ENCODE measurements at regions not wholly inside any gene's neighbourhood (a gene's known extent, or its start where the extent isn't known, plus 50 kb on each side); places are given as distances from the start of the nearest gene placed in this dataset.

GRCh38 chr9:23287390-23287789 is 538.6 kb downstream of the ELAVL2 start:
- peaks cover 0 to 21% (median 7%) of the 10 kb centered on the region in 5 donors for H3K9me3 Mint-ChIP-seq
- Histone ChIP-seq H3K27ac (ENCODE audit: low read depth, low read length) (no peak overlapping the region), H3K27me3 (ENCODE audit: insufficient read depth, low read length, poor library complexity, severe bottlenecking) (no peaks in the 10 kb centered on the region), H3K36me3 (ENCODE audit: insufficient read depth, low read length) (no peaks in the 10 kb centered on the region), H3K4me3 (ENCODE audit: low read length) (no peak overlapping the region), H3K4me1 (ENCODE audit: insufficient read depth, low read length) (no peaks in the 10 kb centered on the region), H3K9me3 (ENCODE audit: low read length) (no peaks in the 10 kb centered on the region)
- H3K27ac Mint-ChIP-seq: no peak overlapping the region
- no peaks in the 10 kb centered on the region for H3K36me3 Mint-ChIP-seq
- ChIA-PET POLR2A (no interaction called here), CTCF (no interaction called here)
- H3K4me1 Mint-ChIP-seq: no peaks in the 10 kb centered on the region
- no peak overlapping the region for H3K4me3 Mint-ChIP-seq
- DNase-seq: no peak
- H3K27me3 Mint-ChIP-seq: no peaks in the 10 kb centered on the region

- DNase-seq: no peak
- H3K9me3 ChIP-seq (ENCODE audit: low read length): no peaks in the 10 kb centered on the region
- Mint-ChIP-seq H3K4me1 (no peaks in the 10 kb centered on the region), H3K9me3 (peaks cover 0 to 21% (median 7%) of the 10 kb centered on the region in 5 donors), H3K27me3 (no peaks in the 10 kb centered on the region), H3K27ac (no peak overlapping the region), H3K4me3 (no peak overlapping the region), H3K36me3 (no peaks in the 10 kb centered on the region)
- no peaks in the 10 kb centered on the region for H3K4me1 ChIP-seq (ENCODE audit: insufficient read depth, low read length)
- H3K4me3 ChIP-seq (ENCODE audit: low read length): no peak overlapping the region
- no peaks in the 10 kb centered on the region for H3K36me3 ChIP-seq (ENCODE audit: insufficient read depth, low read length)
- no peaks in the 10 kb centered on the region for H3K27me3 ChIP-seq (ENCODE audit: insufficient read depth, low read length, poor library complexity, severe bottlenecking)
- ChIA-PET POLR2A (no interaction called here), CTCF (no interaction called here)
- no peak overlapping the region for H3K27ac ChIP-seq (ENCODE audit: low read depth, low read length)
Observed at GRCh38 chr9:23288545-23288944, 537.5 kb downstream of the ELAVL2 start.

GRCh38 chr9:23290973-23291372 is 535.1 kb downstream of the ELAVL2 start:
- Mint-ChIP-seq H3K27ac (no peak overlapping the region), H3K9me3 (peaks cover 2 to 39% (median 9%) of the 10 kb centered on the region in 5 donors), H3K36me3 (no peaks in the 10 kb centered on the region), H3K27me3 (no peaks in the 10 kb centered on the region), H3K4me1 (no peaks in the 10 kb centered on the region), H3K4me3 (no peak overlapping the region)
- Histone ChIP-seq H3K27me3 (ENCODE audit: insufficient read depth, low read length, poor library complexity, severe bottlenecking) (no peaks in the 10 kb centered on the region), H3K4me1 (ENCODE audit: insufficient read depth, low read length) (no peaks in the 10 kb centered on the region), H3K27ac (ENCODE audit: low read depth, low read length) (no peak overlapping the region), H3K4me3 (ENCODE audit: low read length) (no peak overlapping the region), H3K9me3 (ENCODE audit: low read length) (no peaks in the 10 kb centered on the region), H3K36me3 (ENCODE audit: insufficient read depth, low read length) (no peaks in the 10 kb centered on the region)
- ChIA-PET POLR2A (no interaction called here), CTCF (no interaction called here)
- no peak for DNase-seq

- CTCF ChIA-PET: no interaction called here
- Histone ChIP-seq H3K4me3 (ENCODE audit: low read length) (no peak overlapping the region), H3K27ac (ENCODE audit: low read depth, low read length) (no peak overlapping the region), H3K27me3 (ENCODE audit: insufficient read depth, low read length, poor library complexity, severe bottlenecking) (no peaks in the 10 kb centered on the region), H3K4me1 (ENCODE audit: insufficient read depth, low read length) (no peaks in the 10 kb centered on the region), H3K9me3 (ENCODE audit: low read length) (no peaks in the 10 kb centered on the region), H3K36me3 (ENCODE audit: insufficient read depth, low read length) (no peaks in the 10 kb centered on the region)
- peaks cover 13 to 40% (median 17%) of the 10 kb centered on the region in 5 donors for H3K9me3 Mint-ChIP-seq
- no peak for DNase-seq
- H3K27me3 Mint-ChIP-seq: no peaks in the 10 kb centered on the region
- POLR2A ChIA-PET: no interaction called here
- no peak overlapping the region for H3K27ac Mint-ChIP-seq
- H3K4me1 Mint-ChIP-seq: no peaks in the 10 kb centered on the region
- no peaks in the 10 kb centered on the region for H3K36me3 Mint-ChIP-seq
- H3K4me3 Mint-ChIP-seq: no peak overlapping the region
Observed at GRCh38 chr9:23302281-23302680, 523.8 kb downstream of the ELAVL2 start.

- Mint-ChIP-seq H3K4me3 (no peak overlapping the region), H3K27ac (no peak overlapping the region), H3K4me1 (no peaks in the 10 kb centered on the region), H3K27me3 (no peaks in the 10 kb centered on the region), H3K9me3 (peaks cover 13 to 40% (median 18%) of the 10 kb centered on the region in 5 donors), H3K36me3 (no peaks in the 10 kb centered on the region)
- ChIA-PET CTCF (no interaction called here), POLR2A (no interaction called here)
- no peaks in the 10 kb centered on the region for H3K27me3 ChIP-seq (ENCODE audit: insufficient read depth, low read length, poor library complexity, severe bottlenecking)
- no peak overlapping the region for H3K4me3 ChIP-seq (ENCODE audit: low read length)
- DNase-seq: no peak
- no peaks in the 10 kb centered on the region for H3K4me1 ChIP-seq (ENCODE audit: insufficient read depth, low read length)
- no peaks in the 10 kb centered on the region for H3K9me3 ChIP-seq (ENCODE audit: low read length)
- no peaks in the 10 kb centered on the region for H3K36me3 ChIP-seq (ENCODE audit: insufficient read depth, low read length)
- no peak overlapping the region for H3K27ac ChIP-seq (ENCODE audit: low read depth, low read length)
Observed at GRCh38 chr9:23306731-23307130, 519.3 kb downstream of the ELAVL2 start.

GRCh38 chr9:23307731-23308513 is 518.1 kb downstream of the ELAVL2 start:
- ChIA-PET POLR2A (no interaction called here), CTCF (no interaction called here)
- Mint-ChIP-seq H3K27ac (no peak overlapping the region), H3K27me3 (no peaks in the 10 kb centered on the region), H3K4me3 (no peak overlapping the region), H3K4me1 (no peaks in the 10 kb centered on the region), H3K36me3 (no peaks in the 10 kb centered on the region), H3K9me3 (peaks cover 12 to 44% (median 14%) of the 10 kb centered on the region in 5 donors)
- Histone ChIP-seq H3K27me3 (ENCODE audit: insufficient read depth, low read length, poor library complexity, severe bottlenecking) (no peaks in the 10 kb centered on the region), H3K4me3 (ENCODE audit: low read length) (no peak overlapping the region), H3K27ac (ENCODE audit: low read depth, low read length) (no peak overlapping the region), H3K4me1 (ENCODE audit: insufficient read depth, low read length) (no peaks in the 10 kb centered on the region), H3K9me3 (ENCODE audit: low read length) (no peaks in the 10 kb centered on the region), H3K36me3 (ENCODE audit: insufficient read depth, low read length) (no peaks in the 10 kb centered on the region)
- DNase-seq: no peak

DNA sequence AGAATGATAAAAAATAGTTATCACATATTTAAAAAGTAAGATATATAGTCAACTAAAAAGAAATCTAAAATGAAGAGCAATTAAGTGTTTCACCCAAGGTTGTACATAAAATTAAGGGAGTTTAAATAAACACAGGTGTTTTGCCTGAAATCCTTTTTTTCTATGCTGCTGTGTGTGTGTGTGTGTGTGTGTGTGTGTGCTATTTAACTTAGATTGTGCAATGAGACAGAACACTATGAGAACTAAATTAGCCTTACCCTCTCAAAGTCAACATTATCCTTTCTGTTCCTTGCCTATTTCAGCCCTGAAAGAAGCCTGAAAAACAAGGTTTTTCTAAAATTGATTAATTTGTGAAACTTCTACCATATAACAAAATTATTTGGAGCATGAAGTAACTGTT is 516.2 kb downstream of the ELAVL2 start:
- ChIA-PET POLR2A (no interaction called here), CTCF (no interaction called here)
- no peak for DNase-seq
- no peaks in the 10 kb centered on the region for H3K27me3 Mint-ChIP-seq
- Histone ChIP-seq H3K36me3 (ENCODE audit: insufficient read depth, low read length) (no peaks in the 10 kb centered on the region), H3K9me3 (ENCODE audit: low read length) (no peaks in the 10 kb centered on the region), H3K27me3 (ENCODE audit: insufficient read depth, low read length, poor library complexity, severe bottlenecking) (no peaks in the 10 kb centered on the region), H3K4me3 (ENCODE audit: low read length) (no peak overlapping the region), H3K4me1 (ENCODE audit: insufficient read depth, low read length) (no peaks in the 10 kb centered on the region), H3K27ac (ENCODE audit: low read depth, low read length) (no peak overlapping the region)
- H3K9me3 Mint-ChIP-seq: peaks cover 12 to 44% (median 14%) of the 10 kb centered on the region in 5 donors
- H3K4me1 Mint-ChIP-seq: no peaks in the 10 kb centered on the region
- H3K27ac Mint-ChIP-seq: no peak overlapping the region
- H3K36me3 Mint-ChIP-seq: no peaks in the 10 kb centered on the region
- no peak overlapping the region for H3K4me3 Mint-ChIP-seq

- Histone ChIP-seq H3K4me3 (ENCODE audit: low read length) (no peak overlapping the region), H3K9me3 (ENCODE audit: low read length) (no peaks in the 10 kb centered on the region), H3K4me1 (ENCODE audit: insufficient read depth, low read length) (no peaks in the 10 kb centered on the region), H3K27me3 (ENCODE audit: insufficient read depth, low read length, poor library complexity, severe bottlenecking) (no peaks in the 10 kb centered on the region), H3K36me3 (ENCODE audit: insufficient read depth, low read length) (no peaks in the 10 kb centered on the region), H3K27ac (ENCODE audit: low read depth, low read length) (no peak overlapping the region)
- H3K9me3 Mint-ChIP-seq: peaks cover 3 to 29% (median 9%) of the 10 kb centered on the region in 5 donors
- H3K27ac Mint-ChIP-seq: no peak overlapping the region
- ChIA-PET POLR2A (no interaction called here), CTCF (no interaction called here)
- no peaks in the 10 kb centered on the region for H3K27me3 Mint-ChIP-seq
- no peaks in the 10 kb centered on the region for H3K4me1 Mint-ChIP-seq
- H3K4me3 Mint-ChIP-seq: no peak overlapping the region
- no peaks in the 10 kb centered on the region for H3K36me3 Mint-ChIP-seq
- no peak for DNase-seq
Observed at GRCh38 chr9:23314247-23314646, 511.8 kb downstream of the ELAVL2 start.
